Fibroblast of skin of right quadriceps (primary cell): ENCODE measurements at regions not wholly inside any gene's neighbourhood (a gene's known extent, or its start where the extent isn't known, plus 50 kb on each side); places are given as distances from the start of the nearest gene placed in this dataset.
A peak's percentile ranks its signal among the peaks of the same experiment; 100 is the strongest.

ENCODE experiments used
- DNase-seq: peaks from one replicate; pipeline ENCODE4 v3.0.0-alpha.2; 2013

- DNase-seq, result no peak
Measured at GRCh38 chr2:16615687-16616615, 49.7 kb downstream of the CYRIA start.

- DNase-seq, result no peak
Measured at GRCh38 chr2:16615246-16615645, 50.4 kb downstream of the CYRIA start.

- DNase-seq, result no peak
Measured at GRCh38 chr2:16614314-16614860, 51.2 kb downstream of the CYRIA start.

- no peak for DNase-seq
Measured at GRCh38 chr2:16613539-16614011, 52.1 kb downstream of the CYRIA start.

GRCh38 chr2:16612490-16612889 is 53.1 kb downstream of the CYRIA start:
- DNase-seq, result no peak

GRCh38 chr2:16609786-16610185 is 55.8 kb downstream of the CYRIA start:
- no peak for DNase-seq

GRCh38 chr2:16608661-16609643 is 56.7 kb downstream of the CYRIA start:
- DNase-seq, result peak; percentile 70

- DNase-seq, result no peak
Measured at GRCh38 chr2:16607301-16607700, 58.3 kb downstream of the CYRIA start.

GRCh38 chr2:16604236-16604635 is 61.4 kb downstream of the CYRIA start:
- DNase-seq, result no peak

GRCh38 chr2:16591370-16591933 is 74.2 kb downstream of the CYRIA start:
- DNase-seq, result no peak

- no peak for DNase-seq
Measured at GRCh38 chr2:16589465-16589864, 76.2 kb downstream of the CYRIA start.

- DNase-seq, result no peak
Measured at GRCh38 chr2:16588565-16588964, 77.1 kb downstream of the CYRIA start.

GRCh38 chr2:16587601-16588000 is 78.0 kb downstream of the CYRIA start:
- DNase-seq, result no peak

GRCh38 chr2:16584824-16585540 is 80.7 kb downstream of the CYRIA start:
- DNase-seq, result no peak

GRCh38 chr2:16584084-16584483 is 81.5 kb downstream of the CYRIA start:
- DNase-seq, result no peak

- DNase-seq, result no peak
Measured at GRCh38 chr2:16581241-16581640, 84.4 kb downstream of the CYRIA start.

- DNase-seq, result no peak
Measured at GRCh38 chr2:16578081-16578480, 87.6 kb downstream of the CYRIA start.

GRCh38 chr2:16570516-16570915 is 95.1 kb downstream of the CYRIA start:
- no peak for DNase-seq

GRCh38 chr2:16568998-16569784 is 96.4 kb downstream of the CYRIA start:
- DNase-seq, result no peak

- no peak for DNase-seq
Measured at GRCh38 chr2:16566701-16567100, 98.9 kb downstream of the CYRIA start.

GRCh38 chr2:16565481-16565880 is 100.2 kb downstream of the CYRIA start:
- DNase-seq, result no peak
